Osteoblast (primary cell): ENCODE measurements at regions not wholly inside any gene's neighbourhood (a gene's known extent, or its start where the extent isn't known, plus 50 kb on each side); places are given as distances from the start of the nearest gene placed in this dataset.

ENCODE experiments used
- DNase-seq: peaks from one replicate; pipeline ENCODE4 v3.0.0; 2011; ENCODE audit warnings: low spot score, mixed read lengths; ENCODE audit not compliant: insufficient read length; ENCODE audit errors: missing footprints
- H2AFZ ChIP-seq: 2 replicates; pipeline ENCODE4 v1.6.0; 2011; ENCODE audit warnings: mild to moderate bottlenecking, low read length
- H3K27ac ChIP-seq: 2 replicates; pipeline ENCODE4 v1.5.1; 2011; ENCODE audit warnings: mild to moderate bottlenecking, low read depth, low read length, moderate library complexity
- H3K27me3 ChIP-seq: 2 replicates; pipeline ENCODE4 v1.6.0; 2012; ENCODE audit warnings: mild to moderate bottlenecking, control low read depth, inconsistent platforms, low read length, moderate library complexity; ENCODE audit not compliant: insufficient read depth
- H3K36me3 ChIP-seq: 2 replicates; pipeline ENCODE4 v1.5.1; 2011; ENCODE audit warnings: mild to moderate bottlenecking, low read length, control low read depth, moderate library complexity; ENCODE audit not compliant: insufficient read depth
- H3K4me1 ChIP-seq: 2 replicates; pipeline ENCODE4 v1.5.1; 2011; ENCODE audit warnings: mild to moderate bottlenecking, low read length, control low read depth, moderate library complexity; ENCODE audit not compliant: insufficient read depth
- H3K4me2 ChIP-seq: 2 replicates; pipeline ENCODE4 v1.6.0; 2011; ENCODE audit warnings: mild to moderate bottlenecking, low read length; ENCODE audit not compliant: insufficient read depth
- H3K4me3 ChIP-seq: fragments of 200-600 bp; sonication (generic); 3 replicates; pipeline ENCODE4 v1.5.1; 2012; ENCODE audit warnings: mild to moderate bottlenecking, low read length, inconsistent platforms; ENCODE audit not compliant: insufficient read depth
- H3K79me2 ChIP-seq: 2 replicates; pipeline ENCODE4 v1.6.0; 2012; ENCODE audit warnings: mild to moderate bottlenecking, low read length, control low read depth, inconsistent platforms; ENCODE audit not compliant: insufficient read depth
- H3K9me3 ChIP-seq: 2 replicates; pipeline ENCODE4 v1.5.1; 2011; ENCODE audit warnings: low read depth, low read length, control low read depth
- H4K20me1 ChIP-seq: 2 replicates; pipeline ENCODE4 v1.6.0; 2012; ENCODE audit warnings: mild to moderate bottlenecking, low read length, control low read depth; ENCODE audit not compliant: insufficient read depth
- TF ChIP-seq, protein P1 (sequence below): IDR thresholded peaks from 2 replicates; pipeline ENCODE4 v1.5.1; 2011; ENCODE audit warnings: mild to moderate bottlenecking, low read depth, low read length, moderate library complexity; ENCODE audit errors: extremely low read depth

DNA sequence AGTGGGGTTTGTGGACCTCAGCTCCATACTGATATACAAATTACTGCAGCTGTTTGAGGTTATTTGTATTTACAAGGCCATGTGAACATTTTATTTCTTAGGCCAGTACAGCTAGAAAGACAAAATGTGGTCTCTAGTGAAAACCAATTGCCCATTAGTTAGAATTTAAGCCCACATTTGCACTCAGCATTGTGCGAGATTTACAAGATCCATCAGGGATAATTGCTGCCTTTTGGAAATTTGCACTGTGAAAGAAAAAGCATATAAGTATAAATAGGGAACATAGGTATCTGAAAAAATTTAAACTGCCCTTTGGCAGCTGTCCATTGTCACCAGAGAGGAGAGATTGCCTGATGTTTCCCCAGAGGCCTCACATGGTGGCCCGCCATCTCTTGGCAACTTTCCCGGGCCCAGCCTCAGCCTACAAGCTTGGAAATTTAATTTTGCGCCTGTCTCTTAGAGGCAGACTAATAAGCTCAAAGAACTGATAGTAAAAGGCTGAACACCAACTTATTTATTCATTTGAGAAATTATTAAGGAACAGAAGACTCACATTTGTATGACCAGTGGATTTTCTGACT lies 120.7 kb downstream of the MAP3K21 start:
- Histone ChIP-seq H3K4me2 (no peak overlapping the region), H2AFZ (no peak overlapping the region), H3K27ac (no peak overlapping the region), H3K27me3 (no peaks in the 10 kb centered on the region), H3K4me3 (no peak overlapping the region), H3K79me2 (no peaks in the 10 kb centered on the region), H3K9me3 (no peaks in the 10 kb centered on the region), H3K4me1 (no peaks in the 10 kb centered on the region), H3K36me3 (no peaks in the 10 kb centered on the region), H4K20me1 (no peaks in the 10 kb centered on the region)
- no peak for DNase-seq
- TF ChIP-seq, protein P1, sequence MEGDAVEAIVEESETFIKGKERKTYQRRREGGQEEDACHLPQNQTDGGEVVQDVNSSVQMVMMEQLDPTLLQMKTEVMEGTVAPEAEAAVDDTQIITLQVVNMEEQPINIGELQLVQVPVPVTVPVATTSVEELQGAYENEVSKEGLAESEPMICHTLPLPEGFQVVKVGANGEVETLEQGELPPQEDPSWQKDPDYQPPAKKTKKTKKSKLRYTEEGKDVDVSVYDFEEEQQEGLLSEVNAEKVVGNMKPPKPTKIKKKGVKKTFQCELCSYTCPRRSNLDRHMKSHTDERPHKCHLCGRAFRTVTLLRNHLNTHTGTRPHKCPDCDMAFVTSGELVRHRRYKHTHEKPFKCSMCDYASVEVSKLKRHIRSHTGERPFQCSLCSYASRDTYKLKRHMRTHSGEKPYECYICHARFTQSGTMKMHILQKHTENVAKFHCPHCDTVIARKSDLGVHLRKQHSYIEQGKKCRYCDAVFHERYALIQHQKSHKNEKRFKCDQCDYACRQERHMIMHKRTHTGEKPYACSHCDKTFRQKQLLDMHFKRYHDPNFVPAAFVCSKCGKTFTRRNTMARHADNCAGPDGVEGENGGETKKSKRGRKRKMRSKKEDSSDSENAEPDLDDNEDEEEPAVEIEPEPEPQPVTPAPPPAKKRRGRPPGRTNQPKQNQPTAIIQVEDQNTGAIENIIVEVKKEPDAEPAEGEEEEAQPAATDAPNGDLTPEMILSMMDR = no peak

DNA sequence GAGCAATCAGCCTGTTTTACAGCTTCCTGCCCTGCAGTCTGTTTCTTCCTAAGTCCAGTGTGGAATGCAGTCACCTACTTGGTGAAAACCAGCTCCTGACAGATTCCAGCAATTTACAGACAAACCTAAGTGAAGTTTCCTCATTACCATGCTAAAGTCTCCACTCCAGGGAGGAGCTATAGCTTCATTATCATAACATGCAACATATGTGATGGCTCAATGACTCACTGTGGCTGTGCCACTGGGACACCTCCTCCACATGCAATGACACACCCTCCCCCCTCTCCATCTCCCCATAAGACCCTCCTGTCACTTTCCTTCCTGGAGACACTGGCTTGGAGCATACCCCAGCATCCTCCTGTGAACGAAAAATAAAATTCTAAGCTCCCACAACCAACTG lies 125.2 kb downstream of the MAP3K21 start:
- Histone ChIP-seq H3K4me3 (no peak overlapping the region), H3K27me3 (no peaks in the 10 kb centered on the region), H3K4me1 (no peaks in the 10 kb centered on the region), H3K9me3 (no peaks in the 10 kb centered on the region), H2AFZ (no peak overlapping the region), H4K20me1 (no peaks in the 10 kb centered on the region), H3K4me2 (no peak overlapping the region), H3K36me3 (no peaks in the 10 kb centered on the region), H3K27ac (no peak overlapping the region), H3K79me2 (no peaks in the 10 kb centered on the region)
- no peak for DNase-seq
- TF ChIP-seq, protein P1 = no peak

DNA sequence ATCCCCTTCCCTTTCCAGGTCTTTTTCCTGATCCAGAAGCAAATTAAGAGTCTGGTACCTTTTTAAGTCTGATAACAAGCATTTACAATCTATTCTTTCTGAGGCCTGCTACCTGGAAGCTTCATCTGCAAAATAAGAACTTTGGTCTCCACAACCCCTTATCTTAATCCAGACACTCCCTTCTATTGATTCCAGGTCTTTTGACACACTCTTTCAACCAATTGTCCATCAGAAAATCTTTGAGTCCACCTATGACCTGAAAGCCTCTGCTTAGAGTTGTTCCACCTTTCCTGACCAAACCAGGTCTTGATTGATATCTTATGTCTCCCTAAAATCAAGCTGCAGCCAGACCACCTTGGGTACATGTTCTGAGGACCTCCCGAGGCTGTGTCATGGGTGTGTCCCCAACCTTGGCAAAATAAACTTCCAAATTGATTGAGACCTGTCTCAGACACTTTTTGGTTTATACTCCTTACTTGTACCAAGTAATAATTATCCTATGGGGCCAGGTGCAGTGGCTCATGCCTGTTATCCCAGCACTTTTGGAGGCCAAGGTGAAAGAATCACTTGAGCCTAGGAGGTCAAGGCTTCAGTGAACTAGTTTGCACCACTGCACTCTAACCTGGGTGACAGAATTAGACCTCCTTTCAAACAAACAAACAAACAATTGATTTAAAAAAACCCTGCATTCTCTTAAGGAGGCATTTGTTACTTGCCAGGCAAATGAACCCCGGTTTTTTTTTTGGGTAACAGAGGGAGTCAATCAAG lies 126.1 kb downstream of the MAP3K21 start:
- Histone ChIP-seq H3K36me3 (no peaks in the 10 kb centered on the region), H4K20me1 (no peaks in the 10 kb centered on the region), H3K27me3 (no peaks in the 10 kb centered on the region), H3K9me3 (no peaks in the 10 kb centered on the region), H3K4me2 (no peak overlapping the region), H3K4me1 (no peaks in the 10 kb centered on the region), H3K79me2 (no peaks in the 10 kb centered on the region), H2AFZ (no peak overlapping the region), H3K27ac (no peak overlapping the region), H3K4me3 (no peak overlapping the region)
- no peak for DNase-seq
- TF ChIP-seq, protein P1 = no peak

DNA sequence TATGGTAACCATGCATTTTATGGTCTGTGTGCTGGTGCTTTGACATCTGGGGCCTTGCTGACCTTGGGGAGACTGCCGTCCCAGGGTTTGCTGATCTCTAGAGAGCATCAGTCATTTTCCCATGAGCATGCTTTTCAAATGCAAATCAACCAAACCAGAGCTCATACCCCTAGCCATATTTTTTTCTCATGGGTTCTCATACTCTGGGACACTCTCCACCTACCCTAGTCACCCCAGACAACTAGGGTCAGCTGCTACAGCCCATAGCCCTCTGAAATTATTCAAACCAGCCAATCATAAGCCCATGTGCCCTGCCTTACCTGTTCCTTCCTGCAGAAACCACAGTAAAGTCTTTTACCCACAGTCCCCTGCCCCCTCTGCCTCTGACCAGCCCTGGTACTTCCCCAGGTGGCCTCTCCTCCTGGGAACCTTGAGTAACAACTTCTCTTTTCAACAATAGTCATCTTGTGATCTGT lies 132.0 kb downstream of the MAP3K21 start:
- H3K79me2 ChIP-seq = no peaks in the 10 kb centered on the region
- H3K27ac ChIP-seq = no peak overlapping the region
- no peaks in the 10 kb centered on the region for H3K36me3 ChIP-seq
- no peaks in the 10 kb centered on the region for H4K20me1 ChIP-seq
- no peaks in the 10 kb centered on the region for H3K4me1 ChIP-seq
- H3K9me3 ChIP-seq = no peaks in the 10 kb centered on the region
- TF ChIP-seq, protein P1 = no peak
- H3K4me3 ChIP-seq = no peak overlapping the region
- no peak for DNase-seq
- no peaks in the 10 kb centered on the region for H3K27me3 ChIP-seq
- H3K4me2 ChIP-seq = no peak overlapping the region
- H2AFZ ChIP-seq = no peak overlapping the region
